CMK (cell line): ENCODE measurements at regions not wholly inside any gene's neighbourhood (a gene's known extent, or its start where the extent isn't known, plus 50 kb on each side); places are given as distances from the start of the nearest gene placed in this dataset.

ENCODE experiments used
- DNase-seq: peaks from one replicate; pipeline ENCODE4 v3.0.0-alpha.2; 2010; ENCODE audit warnings: low read depth

GRCh38 chr7:25557379-25557917 is 329.2 kb upstream of the NPVF start:
- no peak for DNase-seq

DNA sequence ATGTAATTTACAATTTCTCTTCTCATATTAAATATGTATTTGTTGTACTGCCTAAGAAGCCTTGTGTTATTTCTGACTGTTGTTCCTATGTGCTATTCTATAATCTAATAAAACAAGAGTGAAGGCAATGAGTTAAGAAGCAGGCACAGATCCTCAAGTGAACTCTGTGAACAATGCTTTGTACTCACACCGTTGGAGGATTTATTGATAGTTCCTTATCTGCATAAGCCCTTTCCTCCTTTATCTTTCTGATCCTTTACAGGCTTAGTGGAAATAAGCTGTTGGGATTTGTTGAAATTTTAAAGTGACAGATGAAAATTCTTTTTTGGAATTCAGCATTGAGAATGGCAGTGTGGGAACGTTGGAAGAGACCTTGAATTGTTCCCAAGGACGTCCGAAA is 329.6 kb upstream of the NPVF start:
- DNase-seq: no peak

GRCh38 chr7:25558605-25559004 is 330.3 kb upstream of the NPVF start:
- no peak for DNase-seq

DNA sequence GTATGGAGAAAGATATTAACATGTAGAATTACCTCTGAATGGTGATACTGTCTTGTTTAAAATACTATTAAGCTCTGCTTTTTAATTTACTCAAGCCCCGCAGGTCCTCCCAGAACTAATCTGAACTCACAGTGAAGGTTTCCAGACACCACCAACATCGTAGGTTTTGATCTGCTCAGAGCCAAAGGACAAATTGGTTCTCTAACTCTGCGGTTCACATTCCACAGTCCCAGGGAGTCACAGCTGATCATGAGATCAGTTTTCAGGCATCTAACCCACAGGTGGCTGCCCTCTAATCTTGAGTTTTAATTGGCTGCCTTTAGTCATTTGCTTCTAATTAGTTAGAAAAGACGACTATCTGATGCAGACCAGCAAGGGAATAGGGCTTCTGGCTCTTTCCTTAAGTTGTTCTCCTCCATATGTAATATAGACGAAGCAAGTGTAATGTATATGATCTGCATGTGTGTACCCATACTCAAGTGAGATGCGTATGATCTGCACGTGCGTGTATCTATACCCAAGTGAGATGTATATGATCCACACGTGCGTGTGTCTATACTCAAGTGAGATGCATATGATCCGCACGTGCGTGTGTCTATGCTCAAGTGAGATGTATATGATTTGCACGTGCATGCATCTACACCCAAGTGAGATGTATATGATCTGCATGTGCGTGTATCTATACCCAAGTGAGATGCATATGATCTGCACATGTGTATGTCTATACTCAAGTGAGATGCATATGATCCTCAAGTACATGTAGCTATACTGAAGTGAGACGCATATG is 331.5 kb upstream of the NPVF start:
- no peak for DNase-seq

GRCh38 chr7:25562673-25563182 is 334.4 kb upstream of the NPVF start:
- no peak for DNase-seq

GRCh38 chr7:25565002-25565401 is 336.7 kb upstream of the NPVF start:
- DNase-seq: no peak

DNA sequence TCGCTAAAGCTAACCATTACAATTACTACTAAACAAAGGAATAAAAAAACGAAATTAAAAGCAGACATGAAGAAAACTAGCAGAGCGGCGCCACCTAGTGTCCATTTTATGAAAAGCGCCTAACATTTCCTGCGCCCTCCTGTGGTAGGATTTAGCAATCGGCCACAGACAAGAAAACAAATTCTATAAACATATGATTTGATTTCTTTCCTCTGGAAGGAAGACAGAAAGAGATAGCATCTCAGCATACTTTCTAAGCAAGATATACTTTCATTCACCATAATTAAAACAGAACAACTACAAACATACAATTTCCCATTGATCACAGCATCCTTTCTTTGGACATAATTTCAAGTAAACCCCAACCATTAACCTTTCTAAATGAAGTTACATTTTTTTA is 337.7 kb upstream of the NPVF start:
- DNase-seq: no peak

DNA sequence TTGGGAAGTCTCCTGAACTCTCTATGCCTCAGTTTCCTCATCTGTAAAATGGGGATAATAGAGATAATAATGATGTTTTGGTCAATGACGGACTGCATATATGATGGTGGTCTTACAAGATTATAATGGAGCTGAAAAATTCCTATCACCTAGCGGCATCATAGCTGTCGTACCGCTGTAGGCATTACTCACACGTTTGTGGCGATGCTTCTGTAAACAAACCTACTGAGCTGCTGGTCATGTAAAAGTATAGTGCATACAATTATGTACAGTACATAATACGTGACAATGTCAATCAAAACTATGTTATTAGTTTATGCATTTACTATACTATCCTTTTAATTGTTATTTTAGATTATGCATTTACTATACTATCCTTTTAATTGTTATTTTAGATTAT is 339.1 kb upstream of the NPVF start:
- DNase-seq: no peak

- no peak for DNase-seq
These were observed 341.5 kb upstream of the NPVF start for GRCh38 chr7:25569765-25570164.

GRCh38 chr7:25572423-25572822 is 344.1 kb upstream of the NPVF start:
- no peak for DNase-seq

GRCh38 chr7:25574828-25575227 is 346.5 kb upstream of the NPVF start:
- DNase-seq: no peak

DNA sequence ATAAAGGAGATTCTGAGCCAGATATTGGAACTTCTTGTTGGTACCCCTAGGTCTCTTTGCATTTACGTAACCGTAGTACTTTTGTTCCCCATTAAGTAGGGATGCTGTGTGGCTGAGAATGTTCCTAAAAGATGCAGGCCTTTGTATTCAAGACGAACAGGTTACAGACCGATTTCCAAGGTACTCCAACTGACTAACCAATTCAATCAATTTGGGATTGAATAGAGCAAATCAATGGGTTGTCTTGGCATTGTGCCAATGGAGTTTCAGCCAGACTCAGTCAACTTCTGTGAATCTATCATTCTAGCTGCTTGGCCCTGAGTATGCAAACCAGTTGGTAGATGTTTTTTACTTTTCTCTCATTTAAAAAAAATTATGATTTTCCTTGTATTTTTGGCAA is 347.3 kb upstream of the NPVF start:
- DNase-seq: no peak

- DNase-seq: no peak
These were observed 350.9 kb upstream of the NPVF start for GRCh38 chr7:25578991-25579777.

DNA sequence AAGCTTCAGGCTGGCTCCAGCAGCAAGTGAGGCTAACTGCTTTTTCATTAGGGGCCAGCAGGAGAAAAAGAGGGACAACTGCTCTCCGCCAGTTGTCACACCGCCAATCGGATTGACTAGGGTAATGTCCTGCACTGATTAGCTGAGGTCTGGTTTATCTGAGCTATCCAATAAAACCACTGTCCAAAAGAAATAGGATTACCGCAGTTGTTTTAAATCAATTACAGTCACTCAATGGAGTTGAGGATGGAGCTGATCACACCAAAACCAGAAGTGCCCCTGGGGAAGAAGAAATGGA is 351.4 kb upstream of the NPVF start:
- no peak for DNase-seq

- no peak for DNase-seq
These were observed 351.9 kb upstream of the NPVF start for GRCh38 chr7:25580141-25580540.

DNA sequence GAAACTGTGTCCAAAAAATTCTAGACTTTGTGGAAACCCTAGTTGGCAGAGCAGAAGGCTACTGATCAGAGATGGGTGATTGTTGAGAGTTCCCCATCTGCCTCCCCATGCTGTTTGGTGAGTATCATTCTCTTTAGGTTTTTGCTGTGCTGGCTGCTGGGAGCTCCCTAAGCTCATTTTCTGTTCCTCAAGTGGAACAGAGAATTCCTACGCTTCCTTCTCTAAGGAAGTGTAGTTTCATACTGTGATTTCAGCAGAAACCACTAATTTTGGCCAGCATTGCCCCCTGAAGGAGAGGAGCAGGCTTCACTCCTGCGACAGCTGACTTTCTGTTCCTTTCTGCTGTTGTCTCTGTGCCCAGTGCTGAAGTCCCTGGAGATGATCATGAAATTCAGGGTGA is 355.3 kb upstream of the NPVF start:
- no peak for DNase-seq

- DNase-seq: no peak
These were observed 356.0 kb upstream of the NPVF start for GRCh38 chr7:25584112-25584938.

DNA sequence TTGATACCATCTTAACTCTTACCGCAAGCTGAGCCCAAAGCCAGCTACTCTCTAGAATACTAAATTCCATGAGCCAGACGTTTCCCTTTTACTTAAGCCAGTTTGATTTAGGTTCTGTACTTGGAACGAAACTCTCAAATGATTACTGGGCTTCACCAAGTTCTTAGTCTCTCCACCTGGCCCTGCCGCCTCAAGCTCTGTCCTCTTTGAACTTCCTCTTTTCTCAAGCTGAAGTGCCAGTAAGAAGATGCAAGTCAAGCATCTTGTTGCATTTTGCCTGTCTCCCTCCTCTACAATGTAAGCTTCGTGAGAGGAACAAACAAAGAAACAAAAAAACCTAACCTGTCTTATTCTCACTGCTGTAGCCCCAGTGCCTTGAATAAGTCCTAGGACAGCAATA is 358.2 kb upstream of the NPVF start:
- DNase-seq: no peak

DNA sequence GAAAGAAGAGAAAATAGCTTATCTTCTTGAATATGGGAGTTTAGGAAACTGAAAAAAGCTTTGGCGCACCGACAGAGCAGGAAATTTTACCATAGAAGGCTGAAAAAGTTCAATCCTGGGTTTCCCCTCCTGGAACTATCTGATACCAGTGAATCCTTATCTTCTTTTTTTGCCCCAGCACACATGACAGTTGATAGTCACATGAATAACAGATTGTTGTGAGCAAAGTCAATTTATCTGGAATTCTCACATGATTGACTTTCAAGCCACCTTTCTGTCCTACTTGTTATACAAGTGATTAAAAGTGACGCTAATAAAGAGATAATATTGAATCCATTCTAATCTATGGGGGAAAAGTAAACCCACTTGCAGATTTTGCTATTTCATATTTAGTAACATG is 365.8 kb upstream of the NPVF start:
- no peak for DNase-seq

DNA sequence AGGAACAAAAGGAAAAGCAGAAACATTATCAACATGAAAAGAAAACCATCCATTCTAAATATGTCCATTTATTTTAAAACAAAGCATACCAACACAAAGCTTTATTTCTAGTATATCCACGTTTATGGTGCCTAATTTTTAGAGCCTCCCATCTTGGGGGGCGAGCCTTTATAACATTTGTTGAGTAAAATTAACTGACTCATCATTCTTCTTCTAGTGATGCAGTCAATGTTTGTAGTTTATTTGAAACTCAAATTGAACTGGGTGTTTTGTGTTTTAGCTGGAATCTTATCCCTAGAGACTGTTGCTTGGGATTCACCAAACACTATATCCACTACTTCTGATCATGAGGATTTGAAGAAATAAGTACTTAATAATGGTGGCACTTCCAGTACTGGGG is 366.4 kb upstream of the NPVF start:
- no peak for DNase-seq

GRCh38 chr7:25595996-25596395 is 367.7 kb upstream of the NPVF start:
- DNase-seq: no peak

- DNase-seq: no peak
These were observed 368.2 kb upstream of the NPVF start for GRCh38 chr7:25596443-25596842.

GRCh38 chr7:25597946-25598345 is 369.7 kb upstream of the NPVF start:
- DNase-seq: no peak
